Right lobe of liver (tissue), 6 donors: ENCODE measurements at regions not wholly inside any gene's neighbourhood (a gene's known extent, or its start where the extent isn't known, plus 50 kb on each side); places are given as distances from the start of the nearest gene placed in this dataset.

Experiments used
- ATAC-seq, 4 donors: fragments of 200-7000 bp; cut with Tn5 transposase; one replicate each; pipeline ENCODE4 v1.9.1; 2020; ENCODE audit warnings: mild to moderate bottlenecking in 4 of 4, moderate library complexity in 4 of 4
- DNase-seq, 3 donors: peaks; one replicate each; pipeline ENCODE4 v3.0.0-alpha.2; 2020
- H3K27ac ChIP-seq, 3 donors: fragments of 200-600 bp; one replicate each; pipeline ENCODE4 v1.8.0; 2022
- H3K27me3 ChIP-seq, 2 donors: fragments of 200-600 bp; one replicate each; pipeline ENCODE4 v1.8.0; 2022
- H3K36me3 ChIP-seq, 4 donors: fragments of 200-600 bp; sonication (generic) in 1 of 4; one replicate each; pipeline versions ENCODE4 v1.5.1 to v1.8.0; 2017 to 2022; ENCODE audit warnings: control low read depth in 1 of 4
- H3K4me1 ChIP-seq, 4 donors: fragments of 200-600 bp; sonication (generic) in 1 of 4; one replicate each; pipeline versions ENCODE4 v1.5.1 to v1.8.0; 2017 to 2022; ENCODE audit warnings: control low read depth in 1 of 4
- H3K4me3 ChIP-seq, 3 donors: fragments of 200-600 bp; one replicate each; pipeline ENCODE4 v1.8.0; 2022
- H3K9me3 ChIP-seq, 4 donors: fragments of 200-600 bp; sonication (generic) in 1 of 4; one replicate each; pipeline versions ENCODE4 v1.5.1 to v1.8.0; 2017 to 2022; ENCODE audit warnings: control low read depth in 1 of 4
- CTCF ChIP-seq, 4 donors: fragments of 200-600 bp in 3 of 4; fragments of 450-650 bp in 1 of 4; IDR thresholded peaks; one replicate each; pipeline versions ENCODE4 v1.5.1 to v1.8.0; 2016 to 2022; ENCODE audit warnings: antibody characterized with exemption in 4 of 4, mild to moderate bottlenecking in 2 of 4
- POLR2A ChIP-seq: fragments of 450-650 bp; IDR thresholded peaks from one replicate; pipeline ENCODE4 v1.6.1; 2017; ENCODE audit warnings: antibody characterized with exemption, mild to moderate bottlenecking
- WGBS: methylation state at CpG from one replicate; pipeline ENCODE4 v1.1.6; 2018; ENCODE audit warnings: low coverage, low lambda C conversion rate; ENCODE audit not compliant: insufficient coverage; ENCODE audit errors: missing lambda C conversion rate; 5-methylcytosine and 5-hydroxymethylcytosine counted together
- intact Hi-C, 2 donors: fragments of 100-400 bp; cut with DNase I; formaldehyde crosslinking; loops; one replicate each; pipeline versions ENCODE4 v1.11.2 to v1.14.1; 2022
- donor health status: DM: no; HTN: yes; CAD: no.
- donor health status: DM: no; HTN: no; CAD: no.
- donor health status: DM: no; HTN: no; CAD: no.
- donor health status: DM: no; HTN: yes; CAD: no.
- donor health status: DM: no; HTN: yes; CAD: no.

DNA sequence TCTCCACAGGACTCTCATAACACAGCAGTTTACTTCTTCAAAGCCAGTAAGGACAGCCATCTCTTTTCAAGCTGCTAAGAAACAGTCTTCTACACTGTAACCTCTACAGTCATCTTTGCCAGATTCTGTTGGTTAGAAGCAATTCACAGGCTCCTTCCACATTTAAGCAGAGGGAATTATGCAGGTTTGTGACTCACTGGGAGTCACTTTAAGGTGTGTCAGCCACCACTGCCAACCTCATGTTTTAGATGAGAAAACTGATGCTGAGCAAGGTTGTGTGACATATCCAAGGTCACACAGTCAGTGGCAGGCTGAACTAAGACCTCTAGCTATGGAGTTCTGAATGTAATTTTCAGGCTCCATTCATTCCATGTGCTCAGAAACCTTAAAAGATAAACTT lies 143.5 kb downstream of the QDPR start:
- Histone ChIP-seq H3K4me3 (no peak overlapping the region), H3K9me3 (no peaks in the 10 kb centered on the region), H3K4me1 (no peaks in the 10 kb centered on the region), H3K36me3 (no peaks in the 10 kb centered on the region), H3K27me3 (no peaks in the 10 kb centered on the region), H3K27ac (no peak overlapping the region)
- intact Hi-C loops: no loop called here
- DNase-seq: no peak
- TF ChIP-seq POLR2A (no peak), CTCF (IDR thresholded peaks at IDR 0.05) (no peak)
- ATAC-seq: no peak

DNA sequence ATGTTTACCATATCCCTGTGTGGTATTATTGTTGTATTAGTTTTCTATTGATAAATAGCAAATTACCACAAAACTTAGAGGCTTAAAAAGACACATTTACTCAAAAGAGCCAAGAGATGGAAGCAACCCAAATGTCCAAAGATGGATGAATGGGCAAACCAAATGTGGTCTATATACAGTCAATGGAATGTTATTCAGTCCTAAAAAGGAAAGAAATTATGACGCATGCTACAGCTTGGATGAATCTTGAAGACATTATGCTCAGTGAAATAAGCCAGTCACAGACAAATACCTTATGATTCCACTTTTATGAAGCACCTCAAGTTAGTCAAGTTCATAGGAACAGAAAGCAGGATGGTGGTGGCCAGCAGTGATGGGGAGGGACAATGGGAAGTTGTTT lies 144.7 kb downstream of the QDPR start:
- no peak for DNase-seq
- intact Hi-C loops: no loop called here
- Histone ChIP-seq H3K36me3 (no peaks in the 10 kb centered on the region), H3K4me1 (no peaks in the 10 kb centered on the region), H3K27ac (no peak overlapping the region), H3K9me3 (no peaks in the 10 kb centered on the region), H3K4me3 (no peak overlapping the region), H3K27me3 (no peaks in the 10 kb centered on the region)
- WGBS: 100% methylated on average over 1 of the region's 1 CpG
- ATAC-seq: no peak
- TF ChIP-seq CTCF (IDR thresholded peaks at IDR 0.05) (no peak), POLR2A (no peak)

DNA sequence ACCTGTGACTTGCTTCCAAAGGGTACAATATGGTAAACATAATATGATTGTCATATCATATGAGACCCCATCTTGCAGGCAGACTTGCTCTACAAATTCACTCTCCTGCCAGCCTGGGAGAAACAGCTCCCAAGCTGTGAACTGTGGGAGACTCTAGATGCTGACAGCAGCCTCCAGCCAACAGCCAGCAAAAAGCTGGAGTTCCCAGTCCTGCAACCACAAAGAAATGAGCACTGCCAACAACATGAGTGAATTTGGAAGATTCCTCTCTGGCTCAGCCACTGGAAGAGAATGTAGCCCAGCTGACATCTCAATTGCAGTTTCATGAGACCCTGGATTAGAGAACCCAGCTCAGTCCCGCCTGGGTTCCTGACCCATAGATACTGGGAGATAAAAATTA lies 145.4 kb downstream of the QDPR start:
- TF ChIP-seq POLR2A (no peak), CTCF (IDR thresholded peaks at IDR 0.05) (no peak)
- intact Hi-C loops: no loop called here
- no peak overlapping the region for H3K27ac ChIP-seq
- WGBS: no CpG with 5 or more reads among the region's 1 CpG
- DNase-seq: no peak
- no peaks in the 10 kb centered on the region for H3K36me3 ChIP-seq
- no peak for ATAC-seq
- H3K4me3 ChIP-seq: no peak overlapping the region
- H3K4me1 ChIP-seq: no peaks in the 10 kb centered on the region
- H3K9me3 ChIP-seq: no peaks in the 10 kb centered on the region
- no peaks in the 10 kb centered on the region for H3K27me3 ChIP-seq

DNA sequence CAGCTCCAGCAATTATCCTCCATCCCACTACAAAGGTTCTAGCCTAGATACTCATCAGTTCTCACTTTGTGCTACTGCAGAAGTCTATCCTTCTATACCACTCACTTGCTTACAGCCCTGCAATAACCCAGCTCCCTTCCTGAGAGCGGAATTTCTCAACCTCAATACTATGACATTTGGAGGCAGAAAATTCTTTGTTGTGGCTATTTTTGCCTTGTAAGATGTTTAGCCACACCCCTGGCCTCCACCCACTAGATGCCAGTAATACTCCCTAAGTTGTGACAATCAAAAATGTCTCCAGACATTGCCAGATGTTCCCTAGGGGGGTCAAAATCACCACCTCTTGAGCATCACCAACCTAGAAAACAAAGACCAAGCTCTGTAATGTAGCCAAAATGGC lies 149.5 kb downstream of the QDPR start:
- no peak for DNase-seq
- no peaks in the 10 kb centered on the region for H3K36me3 ChIP-seq
- H3K27me3 ChIP-seq: no peaks in the 10 kb centered on the region
- TF ChIP-seq CTCF (IDR thresholded peaks at IDR 0.05) (no peak), POLR2A (no peak)
- H3K9me3 ChIP-seq: no peaks in the 10 kb centered on the region
- no peak for ATAC-seq
- no peaks in the 10 kb centered on the region for H3K4me1 ChIP-seq
- no peak overlapping the region for H3K4me3 ChIP-seq
- WGBS: 75% methylated on average over 1 of the region's 1 CpG
- intact Hi-C loops: no loop called here
- no peak overlapping the region for H3K27ac ChIP-seq

GRCh38 chr4:17358241-17358640 lies 153.6 kb downstream of the QDPR start:
- H3K4me3 ChIP-seq: no peak overlapping the region
- intact Hi-C loops: loop anchor here in 1 of 2 donors (10.0 kb wide), 1 partner anchor 87 kb away; no protein-coding TSS in a partner anchor
- no peaks in the 10 kb centered on the region for H3K9me3 ChIP-seq
- TF ChIP-seq CTCF (IDR thresholded peaks at IDR 0.05) (no peak), POLR2A (no peak)
- H3K27ac ChIP-seq: no peak overlapping the region
- H3K36me3 ChIP-seq: no peaks in the 10 kb centered on the region
- DNase-seq (no peak), ATAC-seq (no peak)
- no peaks in the 10 kb centered on the region for H3K27me3 ChIP-seq
- no peaks in the 10 kb centered on the region for H3K4me1 ChIP-seq
- 67% methylated on average over 3 of the region's 4 CpGs for WGBS
